ENCODE measurements at regions not wholly inside any gene's neighbourhood (a gene's known extent, or its start where the extent isn't known, plus 50 kb on each side); places are given as distances from the start of the nearest gene placed in this dataset.

DNA sequence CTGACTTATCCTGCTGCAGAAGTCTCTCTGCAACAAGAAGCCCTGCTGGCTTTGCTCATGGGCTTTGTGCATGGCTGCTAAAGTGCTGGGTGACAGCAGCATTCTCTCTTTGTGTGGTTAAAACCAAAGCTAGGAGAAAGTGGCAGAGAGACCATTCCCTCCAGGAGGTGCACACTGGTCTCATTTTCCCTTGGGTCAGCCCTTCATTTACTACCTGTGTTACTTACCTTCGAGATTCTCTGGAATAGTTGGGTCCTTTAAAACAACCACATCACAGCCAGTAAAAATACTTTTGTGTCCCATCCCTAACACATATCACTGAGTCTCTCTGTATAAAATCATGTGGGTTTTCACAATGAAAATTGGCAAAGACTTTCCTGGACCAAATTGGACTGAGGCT is 315.5 kb downstream of the IRX1 start:
- Histone ChIP-seq H3K36me3 (ENCODE audit: insufficient read depth) (no peaks in the 10 kb centered on the region), H3K4me2 (no peak overlapping the region), H3F3A (replicated peaks; ENCODE audit: low read depth) (no peaks in the 10 kb centered on the region), H3K9me2 (ENCODE audit: insufficient read depth) (no peaks in the 10 kb centered on the region; the same call in 1 of the 2 replicates), H3K27ac (ENCODE audit: low read depth) (no peak overlapping the region), H3K27me3 (ENCODE audit: insufficient read depth) (no peaks in the 10 kb centered on the region), H4K20me1 (replicated peaks; ENCODE audit: insufficient read depth) (no peaks in the 10 kb centered on the region), H3K4me1 (ENCODE audit: insufficient read depth) (no peaks in the 10 kb centered on the region), H3K4me3 (no peak overlapping the region), H3K79me2 (replicated peaks; ENCODE audit: insufficient read depth) (no peaks in the 10 kb centered on the region), H2AFZ (no peak overlapping the region)
- H3K4me1 Mint-ChIP-seq, result no peaks in the 10 kb centered on the region
- no peaks in the 10 kb centered on the region for H3K36me3 Mint-ChIP-seq (ENCODE audit: low read depth)
- H3K4me3 Mint-ChIP-seq, result no peak overlapping the region
- no peaks in the 10 kb centered on the region for H3K27me3 Mint-ChIP-seq (ENCODE audit: insufficient read depth, low read depth, poor library complexity)
- TF ChIP-seq ZNF331 (CRISPR knock-in tag; IDR thresholded peaks at IDR 0.05; ENCODE audit: low read depth) (no peak), POLR2AphosphoS5 (IDR thresholded peaks at IDR 0.05; ENCODE audit: low read depth) (no peak), ETS1 (IDR thresholded peaks at IDR 0.05) (no peak), NANOG (IDR thresholded peaks at IDR 0.05; ENCODE audit: borderline replicate concordance) (no peak)
- TF ChIP-seq, protein P1, sequence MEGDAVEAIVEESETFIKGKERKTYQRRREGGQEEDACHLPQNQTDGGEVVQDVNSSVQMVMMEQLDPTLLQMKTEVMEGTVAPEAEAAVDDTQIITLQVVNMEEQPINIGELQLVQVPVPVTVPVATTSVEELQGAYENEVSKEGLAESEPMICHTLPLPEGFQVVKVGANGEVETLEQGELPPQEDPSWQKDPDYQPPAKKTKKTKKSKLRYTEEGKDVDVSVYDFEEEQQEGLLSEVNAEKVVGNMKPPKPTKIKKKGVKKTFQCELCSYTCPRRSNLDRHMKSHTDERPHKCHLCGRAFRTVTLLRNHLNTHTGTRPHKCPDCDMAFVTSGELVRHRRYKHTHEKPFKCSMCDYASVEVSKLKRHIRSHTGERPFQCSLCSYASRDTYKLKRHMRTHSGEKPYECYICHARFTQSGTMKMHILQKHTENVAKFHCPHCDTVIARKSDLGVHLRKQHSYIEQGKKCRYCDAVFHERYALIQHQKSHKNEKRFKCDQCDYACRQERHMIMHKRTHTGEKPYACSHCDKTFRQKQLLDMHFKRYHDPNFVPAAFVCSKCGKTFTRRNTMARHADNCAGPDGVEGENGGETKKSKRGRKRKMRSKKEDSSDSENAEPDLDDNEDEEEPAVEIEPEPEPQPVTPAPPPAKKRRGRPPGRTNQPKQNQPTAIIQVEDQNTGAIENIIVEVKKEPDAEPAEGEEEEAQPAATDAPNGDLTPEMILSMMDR (conservative IDR thresholded peaks at IDR 0.05; ENCODE audit: low read depth in 2 of 2), result no peak
- TF ChIP-seq, protein P2, sequence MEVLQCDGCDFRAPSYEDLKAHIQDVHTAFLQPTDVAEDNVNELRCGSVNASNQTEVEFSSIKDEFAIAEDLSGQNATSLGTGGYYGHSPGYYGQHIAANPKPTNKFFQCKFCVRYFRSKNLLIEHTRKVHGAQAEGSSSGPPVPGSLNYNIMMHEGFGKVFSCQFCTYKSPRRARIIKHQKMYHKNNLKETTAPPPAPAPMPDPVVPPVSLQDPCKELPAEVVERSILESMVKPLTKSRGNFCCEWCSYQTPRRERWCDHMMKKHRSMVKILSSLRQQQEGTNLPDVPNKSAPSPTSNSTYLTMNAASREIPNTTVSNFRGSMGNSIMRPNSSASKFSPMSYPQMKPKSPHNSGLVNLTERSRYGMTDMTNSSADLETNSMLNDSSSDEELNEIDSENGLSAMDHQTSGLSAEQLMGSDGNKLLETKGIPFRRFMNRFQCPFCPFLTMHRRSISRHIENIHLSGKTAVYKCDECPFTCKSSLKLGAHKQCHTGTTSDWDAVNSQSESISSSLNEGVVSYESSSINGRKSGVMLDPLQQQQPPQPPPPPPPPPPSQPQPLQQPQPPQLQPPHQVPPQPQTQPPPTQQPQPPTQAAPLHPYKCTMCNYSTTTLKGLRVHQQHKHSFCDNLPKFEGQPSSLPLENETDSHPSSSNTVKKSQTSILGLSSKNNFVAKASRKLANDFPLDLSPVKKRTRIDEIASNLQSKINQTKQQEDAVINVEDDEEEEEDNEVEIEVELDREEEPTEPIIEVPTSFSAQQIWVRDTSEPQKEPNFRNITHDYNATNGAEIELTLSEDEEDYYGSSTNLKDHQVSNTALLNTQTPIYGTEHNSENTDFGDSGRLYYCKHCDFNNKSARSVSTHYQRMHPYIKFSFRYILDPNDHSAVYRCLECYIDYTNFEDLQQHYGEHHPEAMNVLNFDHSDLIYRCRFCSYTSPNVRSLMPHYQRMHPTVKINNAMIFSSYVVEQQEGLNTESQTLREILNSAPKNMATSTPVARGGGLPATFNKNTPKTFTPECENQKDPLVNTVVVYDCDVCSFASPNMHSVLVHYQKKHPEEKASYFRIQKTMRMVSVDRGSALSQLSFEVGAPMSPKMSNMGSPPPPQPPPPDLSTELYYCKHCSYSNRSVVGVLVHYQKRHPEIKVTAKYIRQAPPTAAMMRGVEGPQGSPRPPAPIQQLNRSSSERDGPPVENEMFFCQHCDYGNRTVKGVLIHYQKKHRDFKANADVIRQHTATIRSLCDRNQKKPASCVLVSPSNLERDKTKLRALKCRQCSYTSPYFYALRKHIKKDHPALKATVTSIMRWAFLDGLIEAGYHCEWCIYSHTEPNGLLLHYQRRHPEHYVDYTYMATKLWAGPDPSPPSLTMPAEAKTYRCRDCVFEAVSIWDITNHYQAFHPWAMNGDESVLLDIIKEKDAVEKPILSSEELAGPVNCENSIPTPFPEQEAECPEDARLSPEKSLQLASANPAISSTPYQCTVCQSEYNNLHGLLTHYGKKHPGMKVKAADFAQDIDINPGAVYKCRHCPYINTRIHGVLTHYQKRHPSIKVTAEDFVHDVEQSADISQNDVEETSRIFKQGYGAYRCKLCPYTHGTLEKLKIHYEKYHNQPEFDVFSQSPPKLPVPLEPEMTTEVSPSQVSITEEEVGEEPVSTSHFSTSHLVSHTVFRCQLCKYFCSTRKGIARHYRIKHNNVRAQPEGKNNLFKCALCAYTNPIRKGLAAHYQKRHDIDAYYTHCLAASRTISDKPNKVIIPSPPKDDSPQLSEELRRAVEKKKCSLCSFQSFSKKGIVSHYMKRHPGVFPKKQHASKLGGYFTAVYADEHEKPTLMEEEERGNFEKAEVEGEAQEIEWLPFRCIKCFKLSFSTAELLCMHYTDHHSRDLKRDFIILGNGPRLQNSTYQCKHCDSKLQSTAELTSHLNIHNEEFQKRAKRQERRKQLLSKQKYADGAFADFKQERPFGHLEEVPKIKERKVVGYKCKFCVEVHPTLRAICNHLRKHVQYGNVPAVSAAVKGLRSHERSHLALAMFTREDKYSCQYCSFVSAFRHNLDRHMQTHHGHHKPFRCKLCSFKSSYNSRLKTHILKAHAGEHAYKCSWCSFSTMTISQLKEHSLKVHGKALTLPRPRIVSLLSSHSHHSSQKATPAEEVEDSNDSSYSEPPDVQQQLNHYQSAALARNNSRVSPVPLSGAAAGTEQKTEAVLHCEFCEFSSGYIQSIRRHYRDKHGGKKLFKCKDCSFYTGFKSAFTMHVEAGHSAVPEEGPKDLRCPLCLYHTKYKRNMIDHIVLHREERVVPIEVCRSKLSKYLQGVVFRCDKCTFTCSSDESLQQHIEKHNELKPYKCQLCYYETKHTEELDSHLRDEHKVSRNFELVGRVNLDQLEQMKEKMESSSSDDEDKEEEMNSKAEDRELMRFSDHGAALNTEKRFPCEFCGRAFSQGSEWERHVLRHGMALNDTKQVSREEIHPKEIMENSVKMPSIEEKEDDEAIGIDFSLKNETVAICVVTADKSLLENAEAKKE (CRISPR knock-in tag; IDR thresholded peaks at IDR 0.05), result no peak
- no peak overlapping the region for H3K27ac Mint-ChIP-seq
- DNase-seq (ENCODE audit: low spot score), result no peak
- ATAC-seq, result no peak
- no peaks in the 10 kb centered on the region; the same call in 2 of the 3 replicates for H3K9me3 Mint-ChIP-seq

Data from GM23338 (cell line).